Posterior cingulate gyrus (tissue), 11 donors: ENCODE measurements at regions not wholly inside any gene's neighbourhood (a gene's known extent, or its start where the extent isn't known, plus 50 kb on each side); places are given as distances from the start of the nearest gene placed in this dataset.
"Not testable (repeated sequence)": the region's sequence is repeated elsewhere in the genome, so short reads cannot be mapped to it uniquely, and the experiment has no call there.

Source experiments
- DNase-seq, 10 donors: peaks; one replicate each; pipeline versions ENCODE4 v3.0.0 to v3.0.0-alpha.2; 2020 to 2021; ENCODE audit warnings: mixed read lengths in 3 of 10
- intact Hi-C: fragments of 100-400 bp; cut with DNase I; formaldehyde crosslinking; loops from one replicate; pipeline ENCODE4 v1.15.1; 2023

DNA sequence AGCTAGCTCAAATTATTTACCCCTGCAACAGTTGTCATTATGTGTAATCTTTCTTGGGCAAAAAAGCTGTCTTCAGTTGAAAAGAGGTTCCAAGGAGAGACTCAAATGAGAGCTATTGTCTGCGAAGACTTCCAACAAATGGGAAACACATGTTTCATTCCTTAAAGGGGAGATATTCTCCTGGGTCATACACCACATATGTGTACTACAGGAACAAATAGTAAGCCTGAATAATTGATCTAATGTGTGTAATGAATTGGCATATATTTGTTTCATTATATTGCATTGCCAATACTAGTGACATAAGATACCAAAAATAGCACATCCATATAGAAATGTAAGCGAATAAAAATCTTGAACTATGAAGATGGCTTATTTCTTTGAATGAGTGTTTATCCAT, 950.9 kb upstream of the NDST4 start:
- DNase-seq = no peak
- intact Hi-C loops = no loop called here

DNA sequence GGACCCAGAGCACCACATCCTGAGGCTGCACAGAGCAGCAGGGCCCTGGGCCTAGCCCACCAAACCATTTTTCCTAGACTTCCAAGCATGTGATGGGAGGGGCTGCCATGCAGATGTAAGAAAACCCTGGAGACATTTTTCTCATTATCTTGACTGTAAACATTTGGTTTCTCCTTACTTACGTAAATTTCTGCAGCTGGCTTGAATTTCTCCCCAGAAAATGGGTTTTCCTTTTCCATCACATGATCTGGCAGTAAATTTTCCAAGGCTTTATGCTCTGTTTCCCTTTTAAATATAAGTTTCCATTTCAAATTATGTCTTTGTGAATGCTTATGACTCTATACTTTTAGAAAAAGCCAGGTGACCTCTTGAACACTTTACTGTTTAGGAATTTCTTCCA, 945.9 kb upstream of the NDST4 start:
- DNase-seq = no peak
- intact Hi-C loops = no loop called here

DNA sequence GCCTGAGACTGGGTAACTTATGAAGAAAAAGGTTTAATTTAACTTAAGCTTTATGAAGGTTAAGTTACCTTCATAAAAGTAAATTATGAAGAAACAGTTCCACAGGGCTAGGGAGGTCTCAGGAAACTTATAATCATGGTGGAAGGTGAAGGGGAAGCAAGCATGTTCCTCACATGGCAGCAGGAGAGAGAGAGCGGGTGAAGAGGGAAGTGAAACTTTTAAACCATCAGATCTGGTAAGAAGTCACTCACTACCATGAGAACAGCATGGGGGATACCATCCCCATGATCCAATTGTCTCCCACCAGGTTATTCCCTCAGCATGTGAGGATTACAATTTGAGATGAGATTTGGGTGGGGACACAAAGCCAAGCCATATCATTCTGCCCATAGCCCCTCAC, 944.7 kb upstream of the NDST4 start:
- DNase-seq = no peak
- intact Hi-C loops = no loop called here

DNA sequence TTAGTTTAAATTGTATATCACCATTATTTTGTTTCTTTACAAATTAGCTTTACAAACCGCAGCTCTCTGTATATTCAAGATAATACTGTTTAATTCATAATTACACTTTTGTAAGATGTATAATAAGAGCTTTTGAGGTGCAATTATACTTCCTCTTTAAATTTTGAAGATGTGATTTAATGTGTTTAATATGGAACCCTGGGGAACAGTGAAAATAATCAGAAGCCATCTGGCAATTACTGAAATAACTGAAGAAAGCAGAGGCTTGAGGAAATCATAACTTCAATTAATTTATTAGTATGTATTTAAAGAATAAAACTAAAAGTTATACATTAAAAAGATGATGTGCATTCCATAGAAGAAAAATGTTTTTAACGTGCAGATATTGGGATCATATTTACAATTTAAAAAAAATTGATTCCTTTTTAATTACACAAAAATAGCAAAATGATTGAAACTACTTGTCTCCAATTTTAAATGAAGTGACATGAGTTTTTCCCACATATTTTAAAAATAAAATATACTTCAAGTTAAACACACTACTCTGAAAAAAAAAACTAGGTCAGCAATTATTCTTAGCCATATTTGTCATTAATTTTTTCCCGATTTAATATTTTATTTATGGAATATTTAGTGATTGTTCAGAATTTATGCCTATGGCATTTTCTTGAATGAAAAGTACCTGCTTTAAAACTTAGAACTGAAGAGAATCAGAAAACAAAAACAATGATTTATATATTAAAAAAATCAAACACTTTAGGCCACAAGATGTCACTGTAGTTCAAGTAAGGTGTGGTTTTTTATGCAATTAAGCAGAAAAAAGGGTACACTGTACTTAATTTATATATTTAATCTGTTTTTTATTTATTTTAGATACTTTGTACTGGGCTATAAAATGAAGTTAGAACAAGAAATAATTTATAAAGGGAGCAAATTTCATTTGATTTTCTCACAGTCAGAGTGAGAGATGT, 942.7 kb upstream of the NDST4 start:
- intact Hi-C loops = no loop called here
- no peak for DNase-seq

DNA sequence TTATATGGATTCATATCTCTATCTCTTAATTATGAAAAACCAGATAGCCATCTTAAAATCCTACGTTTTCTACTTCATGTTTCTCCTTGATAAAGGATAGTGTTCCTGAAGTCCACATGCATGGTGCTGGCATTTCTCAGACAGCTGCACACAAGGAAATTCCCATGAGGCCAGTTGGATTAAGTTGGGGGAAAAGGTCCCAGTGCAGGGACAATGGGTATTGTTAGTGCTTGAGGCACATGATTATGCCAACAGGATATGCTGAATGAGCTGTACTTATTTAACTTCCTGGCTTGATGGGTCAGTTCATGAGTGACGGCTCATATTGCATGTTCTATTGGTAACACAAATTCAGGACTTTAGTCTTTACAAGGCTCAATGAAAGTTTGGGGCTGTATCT, 913.9 kb upstream of the NDST4 start:
- DNase-seq = no peak
- intact Hi-C loops = no loop called here

DNA sequence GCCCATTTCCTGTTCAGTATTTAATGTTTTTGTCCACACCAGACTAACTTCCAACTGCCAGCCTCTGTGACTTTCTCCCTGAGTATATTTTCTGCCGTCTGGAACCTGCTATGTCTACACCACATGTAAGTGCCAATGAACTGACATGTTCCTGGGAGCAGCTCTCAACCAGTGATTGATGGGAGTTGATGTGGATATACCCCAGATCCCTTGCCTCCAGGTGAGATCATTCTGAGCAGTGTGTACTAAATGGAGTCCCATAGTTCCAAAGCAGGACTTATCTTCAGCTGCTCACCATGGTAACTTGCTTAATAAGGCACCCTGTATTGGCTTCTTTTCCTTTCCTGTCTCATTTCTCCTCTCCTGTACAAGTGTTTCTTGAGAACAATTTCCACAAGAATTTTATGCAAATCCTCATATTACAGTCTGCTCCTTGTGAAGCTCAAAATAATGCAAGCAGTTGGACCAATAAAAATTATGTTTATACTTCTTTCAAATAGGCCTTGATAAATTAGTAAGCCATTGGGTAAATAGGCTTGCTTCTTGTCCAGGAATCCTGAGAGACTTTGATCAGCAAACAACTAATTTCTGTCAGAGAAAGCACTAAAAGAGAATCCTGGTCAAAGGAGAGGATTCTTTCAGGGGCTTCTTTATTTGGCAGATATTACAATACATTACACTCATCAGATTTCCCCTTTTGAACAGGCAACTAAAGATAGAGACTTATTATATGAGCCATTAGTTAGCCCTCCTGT, 911.7 kb upstream of the NDST4 start:
- DNase-seq = no peak
- intact Hi-C loops = no loop called here

DNA sequence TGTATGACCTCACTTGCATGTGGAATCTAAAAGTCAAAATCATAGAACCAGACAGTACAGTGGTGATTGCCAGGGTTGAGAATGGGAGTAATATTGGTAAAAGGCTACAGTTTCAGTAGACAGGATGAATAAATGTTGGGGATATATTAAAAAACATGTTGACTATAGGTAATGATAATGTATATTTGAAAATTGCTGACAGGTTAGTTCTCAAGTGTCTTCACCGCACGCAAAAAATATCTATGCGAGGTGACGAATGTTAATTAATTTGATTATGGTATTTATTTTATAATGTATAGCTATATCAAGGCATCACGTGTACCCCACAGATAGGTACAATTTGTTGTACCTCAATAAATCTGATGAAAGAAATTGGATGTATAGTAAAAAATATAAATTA, 909.6 kb upstream of the NDST4 start:
- no peak for DNase-seq
- intact Hi-C loops = no loop called here

DNA sequence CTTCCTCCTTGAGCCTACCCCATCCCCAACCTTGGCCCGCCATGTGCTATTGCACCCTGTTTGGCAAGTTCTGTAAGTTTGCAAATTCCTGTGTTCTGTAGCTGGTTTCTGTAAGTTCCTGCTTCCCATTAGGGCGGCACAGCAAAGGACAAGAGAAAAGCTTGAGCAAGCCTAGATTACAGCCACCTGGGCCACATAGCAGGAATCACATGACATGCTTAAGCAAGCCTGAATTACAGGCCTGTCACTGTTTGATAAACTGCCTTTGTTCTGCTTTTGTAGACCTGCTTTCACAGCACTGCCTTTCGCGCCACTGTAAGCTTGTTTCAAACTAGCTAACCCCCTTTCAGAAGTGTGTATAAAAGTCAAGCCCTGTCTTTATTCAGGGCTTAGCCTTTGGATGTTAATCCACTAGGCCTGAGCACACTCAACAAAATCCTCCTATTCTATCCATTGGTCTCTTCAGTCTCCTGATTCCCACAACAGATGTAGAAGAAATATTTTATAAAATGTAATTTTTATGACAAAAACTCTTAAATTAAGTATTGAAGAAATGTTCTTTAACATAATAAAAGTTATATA, 906.8 kb upstream of the NDST4 start:
- DNase-seq = peak in 1 of 10 donors; percentile 43
- intact Hi-C loops = no loop called here

DNA sequence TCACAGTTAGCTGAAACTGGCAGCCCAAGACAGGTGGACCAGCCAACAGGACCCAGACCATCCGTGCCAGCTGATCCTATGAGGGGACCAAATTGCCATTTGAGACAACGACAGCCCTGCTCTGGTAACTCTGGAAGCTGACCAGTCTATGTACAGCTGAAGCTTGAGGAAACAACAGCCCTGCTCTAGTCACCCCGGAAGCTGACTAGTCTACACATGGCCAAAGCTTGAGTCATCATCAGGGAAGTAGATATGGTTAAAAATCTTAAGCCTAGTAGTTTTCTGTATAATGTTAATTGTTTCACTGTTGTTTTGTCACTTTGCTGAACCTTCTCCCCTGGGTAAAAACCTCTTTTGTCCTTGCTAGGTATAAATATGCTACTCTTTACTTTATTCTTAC, 905.4 kb upstream of the NDST4 start:
- DNase-seq = no peak
- intact Hi-C loops = no loop called here

DNA sequence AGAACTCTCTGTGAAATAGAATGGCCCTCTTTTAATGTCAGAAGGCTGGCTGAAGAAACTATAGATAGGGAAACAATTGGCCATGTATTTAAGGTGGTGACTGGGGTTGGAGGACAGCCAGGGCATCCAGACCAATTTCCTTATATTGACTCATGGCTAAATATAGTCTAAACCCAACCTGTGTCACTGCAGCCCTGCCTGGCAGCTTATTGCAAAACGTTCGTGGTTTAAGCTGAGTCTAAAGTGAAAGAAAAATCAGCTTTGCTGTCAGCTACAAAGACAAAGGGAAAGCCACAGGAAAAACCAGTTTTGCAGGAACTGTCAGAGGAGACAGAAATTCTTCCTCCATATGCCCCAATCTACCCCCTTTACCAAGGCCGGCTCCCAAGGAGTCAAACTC, 902.8 kb upstream of the NDST4 start:
- no peak for DNase-seq
- intact Hi-C loops = no loop called here

DNA sequence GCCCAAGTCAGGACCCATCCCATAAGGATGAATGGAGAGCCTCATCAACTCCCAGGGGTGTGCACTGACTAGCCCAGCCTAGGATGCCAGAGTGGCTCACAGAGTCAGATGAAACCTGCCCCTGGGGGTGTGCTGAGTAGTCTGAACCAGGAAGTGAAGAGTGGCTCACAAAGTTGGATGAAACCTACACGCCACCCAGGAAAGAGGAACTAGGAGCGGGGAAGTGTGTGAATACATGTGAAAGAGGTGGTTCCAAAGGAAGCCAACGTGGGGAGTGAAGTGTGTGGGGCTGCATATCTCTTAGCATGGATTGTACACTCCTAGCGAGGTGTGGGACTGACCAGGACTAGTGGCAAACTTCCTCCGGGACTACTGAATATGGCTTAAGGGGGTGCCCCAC, 902.1 kb upstream of the NDST4 start:
- intact Hi-C loops = no loop called here
- no peak for DNase-seq

DNA sequence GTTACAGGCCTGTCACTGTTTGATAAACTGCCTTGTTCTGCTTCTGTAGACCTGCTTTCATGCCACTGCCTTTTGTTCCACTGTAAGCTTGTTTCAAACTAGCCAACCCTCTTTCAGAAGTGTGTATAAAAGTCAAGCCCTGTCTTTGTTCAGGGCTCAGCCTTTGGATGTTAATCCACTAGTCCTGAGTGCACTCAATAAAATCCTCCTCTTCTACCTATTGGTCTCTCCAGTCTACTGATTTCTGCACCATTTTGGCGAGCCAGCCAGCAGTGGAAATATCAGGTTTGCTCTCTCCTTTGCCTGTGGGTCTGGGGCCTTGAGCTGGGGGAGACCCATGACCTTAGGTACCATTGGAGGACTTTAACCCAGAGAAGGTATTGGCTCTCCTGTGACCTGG, 901.6 kb upstream of the NDST4 start:
- intact Hi-C loops = no loop called here
- no peak for DNase-seq

DNA sequence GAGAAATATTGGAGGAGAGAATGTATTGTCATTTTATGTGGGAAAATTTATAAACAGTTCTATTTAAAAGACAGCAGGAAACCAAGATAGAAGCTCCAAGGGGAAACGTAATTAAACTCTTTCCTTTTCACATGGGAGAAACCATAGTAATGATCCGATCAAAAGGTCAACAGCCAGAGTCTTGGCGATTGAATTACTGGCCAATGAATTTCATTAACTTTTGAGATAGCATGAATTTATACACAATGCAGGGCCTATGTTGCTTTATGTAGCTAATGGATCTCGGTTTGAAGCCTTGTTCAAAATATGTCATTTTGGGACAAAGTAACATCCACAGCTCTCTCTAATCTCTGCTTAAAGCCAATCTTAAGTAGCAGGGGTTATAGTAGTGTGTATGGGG, 897.5 kb upstream of the NDST4 start:
- no peak for DNase-seq
- intact Hi-C loops = no loop called here

DNA sequence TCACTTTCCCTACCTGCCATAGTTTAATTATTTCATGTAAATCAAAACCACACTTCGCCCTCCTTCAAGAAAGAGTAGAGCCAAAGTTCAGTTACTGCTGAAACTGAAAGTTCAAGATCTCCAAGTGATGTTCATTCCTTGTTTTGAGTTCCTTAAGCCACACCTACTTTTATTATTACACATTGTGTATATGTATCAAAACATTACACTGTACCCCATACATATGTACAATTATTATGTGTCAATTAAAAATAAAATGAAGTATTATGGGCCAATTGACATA, 892.3 kb upstream of the NDST4 start:
- DNase-seq = no peak
- intact Hi-C loops = no loop called here

DNA sequence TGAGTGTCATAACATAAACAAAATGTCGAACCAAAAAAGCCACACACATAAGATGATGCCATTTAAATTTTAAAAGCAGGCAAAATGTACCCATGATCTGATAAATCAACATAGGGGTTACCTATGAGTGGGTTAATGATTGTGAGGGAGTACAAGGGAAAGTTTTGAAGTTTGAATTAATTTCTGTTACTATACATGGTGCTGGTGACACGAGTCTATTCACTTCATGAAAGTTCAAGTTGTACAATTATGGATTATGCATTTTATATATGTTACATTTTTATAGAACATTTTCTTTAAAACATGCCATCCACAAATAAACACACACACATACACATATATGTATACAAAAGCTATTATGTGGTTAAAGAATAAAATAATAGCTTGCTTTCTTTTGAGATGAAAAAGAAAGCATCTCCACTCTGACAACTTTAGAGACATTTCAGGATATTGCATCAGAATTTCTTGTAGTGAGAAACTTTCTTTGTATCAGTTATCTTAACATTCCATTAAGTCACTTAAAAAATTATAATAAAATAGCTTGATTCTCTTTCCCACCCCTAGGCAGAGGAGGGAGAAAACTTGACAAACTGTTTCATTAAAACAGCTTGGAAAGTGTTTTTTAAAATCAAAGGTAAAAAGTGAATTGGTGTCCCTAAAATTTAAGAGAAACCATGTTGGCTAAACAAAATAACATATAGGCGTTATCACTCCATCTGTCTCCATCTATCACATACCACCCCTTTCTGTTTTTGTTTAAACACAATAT, 891.8 kb upstream of the NDST4 start:
- intact Hi-C loops = no loop called here
- no peak for DNase-seq

DNA sequence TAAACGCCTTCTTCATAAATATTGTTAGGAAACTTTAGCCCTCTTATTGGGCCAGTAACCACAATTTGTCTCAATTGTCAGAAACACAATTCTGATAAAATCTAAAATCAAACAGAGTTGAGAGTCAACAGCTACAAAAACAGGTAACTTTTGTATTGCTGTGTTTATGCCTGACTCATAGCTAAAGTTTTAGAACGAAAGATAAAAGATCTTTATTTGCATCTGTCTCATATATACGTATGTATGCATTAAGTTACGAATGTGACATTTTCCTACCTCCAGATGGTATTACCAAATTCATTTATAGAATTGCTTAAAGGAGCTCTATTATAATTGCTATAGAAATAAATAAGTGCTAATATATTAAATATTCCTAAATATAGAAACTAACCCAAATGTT, 887.9 kb upstream of the NDST4 start:
- intact Hi-C loops = no loop called here
- no peak for DNase-seq

DNA sequence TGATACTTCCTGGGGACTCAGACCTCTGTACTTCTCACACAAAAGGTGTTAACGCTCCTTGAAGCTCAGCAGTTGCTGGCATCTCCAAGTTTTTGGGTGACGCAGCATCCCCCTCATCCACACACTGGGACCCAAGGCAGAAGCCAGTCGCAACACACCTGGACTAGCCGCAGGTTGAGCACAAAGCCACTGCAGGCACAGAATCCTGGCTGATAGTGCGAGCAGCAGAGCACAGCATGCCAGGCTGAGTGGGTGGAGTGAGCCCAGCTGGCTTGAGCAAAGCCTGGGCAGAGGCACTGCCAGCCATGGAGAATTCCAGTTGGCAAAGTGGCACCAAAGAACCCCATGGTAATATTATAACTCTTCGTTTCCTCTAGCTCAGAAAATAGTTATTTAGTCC, 873.2 kb upstream of the NDST4 start:
- intact Hi-C loops = no loop called here

DNA sequence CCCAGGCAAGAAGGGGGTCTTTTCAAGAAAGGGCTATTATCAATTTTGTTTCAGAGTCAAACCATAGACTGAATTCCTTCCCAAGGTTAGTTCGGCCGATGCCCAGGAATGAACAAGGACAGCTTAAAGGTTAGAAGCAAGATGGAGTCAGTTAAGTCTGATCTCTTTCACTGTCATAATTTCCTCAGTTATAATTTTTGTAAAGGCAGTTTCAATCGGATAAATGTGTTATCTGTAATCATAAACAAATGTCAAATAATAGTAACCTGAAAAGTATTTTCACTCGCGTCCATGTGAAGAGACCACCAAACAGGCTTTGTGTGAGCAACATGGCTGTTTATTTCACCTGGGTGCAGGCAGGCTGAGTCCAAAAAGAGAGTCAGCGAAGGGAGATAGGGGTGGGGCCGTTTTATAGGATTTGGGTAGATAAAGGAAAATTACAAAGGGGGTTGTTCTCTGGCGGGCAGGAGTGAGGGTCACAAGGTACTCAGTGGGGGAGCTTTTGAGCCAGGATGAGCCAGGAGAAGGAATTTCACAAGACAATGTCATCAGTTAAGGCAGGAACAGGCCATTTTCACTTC, 862.1 kb upstream of the NDST4 start:
- intact Hi-C loops, DNase-seq: not testable (repeated sequence)

More for the DNA sequence above, 873.2 kb upstream of the NDST4 start:
- peak in 3 of 10 donors; percentile 70 to 79 (median 77) for DNase-seq

DNA sequence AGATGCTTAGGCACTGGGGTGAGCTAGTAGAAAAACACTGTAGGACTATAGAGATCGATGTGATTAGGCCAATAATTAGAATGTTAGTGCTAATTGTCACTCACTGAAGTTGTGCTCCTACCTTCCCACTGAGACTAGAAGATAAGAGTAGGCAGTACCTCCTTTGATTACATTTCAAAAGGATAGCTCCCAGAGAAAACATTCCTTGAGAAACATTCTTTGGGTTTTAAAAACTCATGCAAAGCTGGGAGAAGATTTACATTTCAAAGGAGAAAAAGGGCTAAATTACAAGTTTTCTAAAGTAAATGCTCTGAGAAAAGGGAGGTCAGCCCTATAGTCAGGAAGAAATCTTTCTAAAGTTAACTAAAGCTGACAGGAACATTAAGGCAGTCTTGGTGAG, 860.3 kb upstream of the NDST4 start:
- DNase-seq = no peak
- intact Hi-C loops = no loop called here

DNA sequence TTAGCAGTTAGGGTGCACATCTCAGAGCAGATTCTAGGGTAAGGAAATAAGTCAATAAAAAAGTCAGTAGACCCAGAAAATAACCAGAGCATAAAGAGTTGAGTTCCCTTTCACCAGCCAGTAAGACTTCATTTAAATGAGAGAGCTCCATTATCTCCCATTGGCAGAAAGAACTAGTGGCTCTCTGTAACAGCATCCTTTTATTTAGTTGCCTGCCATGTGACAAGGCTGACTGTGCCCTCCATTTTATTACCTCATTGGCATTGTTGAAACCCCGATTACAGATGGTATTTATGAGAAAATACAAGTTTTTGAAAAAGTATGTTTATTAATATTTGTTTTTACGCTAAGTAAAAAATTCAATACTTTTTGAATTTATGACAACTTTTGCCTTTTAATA, 859.5 kb upstream of the NDST4 start:
- intact Hi-C loops = no loop called here
- no peak for DNase-seq

DNA sequence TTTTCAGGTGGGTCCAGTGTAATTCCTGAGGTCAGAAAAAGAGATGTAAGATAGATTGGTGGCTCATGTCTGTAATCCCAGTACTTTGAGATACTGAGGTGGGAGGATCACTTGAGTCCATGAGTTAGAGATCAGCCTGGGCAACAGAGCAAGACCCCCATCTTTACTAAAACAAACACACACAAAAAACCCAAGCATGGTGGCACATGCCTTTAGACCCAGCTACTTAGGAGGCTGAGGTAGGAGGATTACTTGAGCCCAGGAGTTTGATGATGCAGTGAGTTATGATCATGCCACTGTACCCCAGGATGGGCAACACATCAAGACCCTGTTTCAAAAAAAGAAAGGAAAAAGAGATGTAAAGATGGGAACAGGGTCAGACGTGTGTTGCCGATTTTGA, 857.4 kb upstream of the NDST4 start:
- intact Hi-C loops = no loop called here
- no peak for DNase-seq
